OCI-LY7 (cell line): ENCODE measurements at regions not wholly inside any gene's neighbourhood (a gene's known extent, or its start where the extent isn't known, plus 50 kb on each side); places are given as distances from the start of the nearest gene placed in this dataset.

ENCODE experiments used
- BruUV-seq: library from RNA; stranded (reverse); fragments of 400-500 nt; replicated peaks from 2 replicates; lab custom pipeline; 2021; lab: Mats Ljungman, UMichigan
- CTCF ChIA-PET: fragments of 300-600 bp; sonication (Branson Sonifier 250); formaldehyde crosslinking; loops from one replicate; lab custom pipeline; 2022; ENCODE audit warnings: antibody characterized with exemption; ENCODE audit not compliant: unreplicated experiment; lab: Charles Lee
- POLR2A ChIA-PET: fragments of 300-600 bp; sonication (Branson Sonifier 250); formaldehyde crosslinking; loops from one replicate; lab custom pipeline; 2022; ENCODE audit warnings: antibody characterized with exemption; lab: Charles Lee
- DNase-seq: peaks from one replicate; pipeline ENCODE4 v3.0.0-alpha.2; 2015; ENCODE audit warnings: low spot score
- H2AFZ ChIP-seq: fragments of 200-600 bp; sonication (generic), shearing (Covaris generic); 2 replicates; pipeline ENCODE4 v1.6.1; 2014; ENCODE audit warnings: mild to moderate bottlenecking, antibody characterized with exemption, low read length, moderate library complexity
- H3K27ac ChIP-seq: fragments of 200-600 bp; sonication (generic); 2 replicates; pipeline ENCODE4 v1.5.1; 2014; ENCODE audit warnings: mixed run types, low read depth, mild to moderate bottlenecking, moderate library complexity, low read length, inconsistent platforms; ENCODE audit not compliant: poor library complexity, severe bottlenecking
- H3K36me3 ChIP-seq: fragments of 200-600 bp; sonication (generic); 2 replicates; pipeline ENCODE4 v1.6.1; 2014; ENCODE audit warnings: mild to moderate bottlenecking, antibody characterized with exemption, low read length, moderate library complexity, mixed read lengths; ENCODE audit not compliant: insufficient read depth
- H3K4me1 ChIP-seq: fragments of 200-600 bp; sonication (generic); 2 replicates; pipeline ENCODE4 v1.5.1; 2014; ENCODE audit warnings: mild to moderate bottlenecking, low read length; ENCODE audit not compliant: insufficient read depth, poor library complexity, severe bottlenecking
- H3K4me2 ChIP-seq: fragments of 200-600 bp; sonication (generic); 2 replicates; pipeline ENCODE4 v1.6.1; 2014; ENCODE audit warnings: mild to moderate bottlenecking, low read length
- H3K4me3 ChIP-seq: fragments of 200-600 bp; sonication (generic); 2 replicates; pipeline ENCODE4 v1.5.1; 2014; ENCODE audit warnings: mild to moderate bottlenecking, low read depth, low read length; ENCODE audit not compliant: poor library complexity, severe bottlenecking
- H3K79me2 ChIP-seq: fragments of 200-600 bp; sonication (generic); 2 replicates; pipeline ENCODE4 v1.6.1; 2016; ENCODE audit warnings: low read depth, mild to moderate bottlenecking, low read length, moderate library complexity, mixed read lengths; ENCODE audit not compliant: insufficient read depth
- H3K9me2 ChIP-seq: fragments of 200-600 bp; sonication (generic); 2 replicates; pipeline ENCODE4 v1.6.1; 2016; ENCODE audit warnings: mild to moderate bottlenecking, low read length, mixed read lengths; ENCODE audit not compliant: insufficient read depth
- H3K9me3 ChIP-seq: fragments of 200-600 bp; sonication (generic); 2 replicates; pipeline ENCODE4 v1.6.1; 2014; ENCODE audit warnings: mild to moderate bottlenecking, mixed run types, low read length, mixed read lengths
- H4K20me1 ChIP-seq: fragments of 200-600 bp; sonication (generic); 2 replicates; pipeline ENCODE4 v1.6.1; 2014; ENCODE audit warnings: mild to moderate bottlenecking, antibody characterized with exemption, low read length, moderate library complexity, mixed read lengths; ENCODE audit not compliant: insufficient read depth
- EZH2phosphoT487 ChIP-seq: fragments of 200-600 bp; sonication (generic); IDR thresholded peaks from 2 replicates; pipeline ENCODE4 v1.6.1; 2018; ENCODE audit warnings: low read depth, borderline replicate concordance, mild to moderate bottlenecking, mixed run types, antibody characterized with exemption, low read length, moderate library complexity, mixed read lengths
- intact Hi-C: fragments of 100-400 bp; cut with micrococcal nuclease; formaldehyde crosslinking; loops from one replicate; pipeline ENCODE4 v1.10.0; 2022; ENCODE audit not compliant: unreplicated experiment
- TF ChIP-seq, protein P1 (sequence below): fragments of 200-600 bp; sonication (generic); conservative IDR thresholded peaks from 2 replicates; pipeline ENCODE4 v1.5.1; 2014; ENCODE audit warnings: mild to moderate bottlenecking, antibody characterized with exemption, low read length, moderate library complexity, mixed read lengths

DNA sequence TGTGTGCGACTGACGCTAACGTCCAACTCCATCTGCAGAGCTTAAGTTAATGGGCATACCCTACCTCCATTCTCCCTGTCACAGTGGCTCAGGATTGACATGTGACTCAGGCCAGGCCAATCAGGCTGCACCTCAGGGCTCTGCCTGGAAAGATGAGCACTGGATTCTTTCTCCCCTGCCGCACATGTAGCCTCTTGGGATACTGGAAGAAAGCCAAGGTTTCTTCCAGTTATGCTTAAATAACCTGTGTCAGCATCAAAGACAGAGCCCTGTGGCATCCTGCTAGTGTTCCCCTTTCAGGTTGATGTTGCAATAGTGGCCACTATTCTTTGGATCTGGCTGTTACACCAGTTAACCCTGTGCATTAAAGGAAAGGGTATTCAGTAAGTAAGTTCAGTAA, 55.0 kb upstream of the SYT6 start:
- TF ChIP-seq, protein P1, sequence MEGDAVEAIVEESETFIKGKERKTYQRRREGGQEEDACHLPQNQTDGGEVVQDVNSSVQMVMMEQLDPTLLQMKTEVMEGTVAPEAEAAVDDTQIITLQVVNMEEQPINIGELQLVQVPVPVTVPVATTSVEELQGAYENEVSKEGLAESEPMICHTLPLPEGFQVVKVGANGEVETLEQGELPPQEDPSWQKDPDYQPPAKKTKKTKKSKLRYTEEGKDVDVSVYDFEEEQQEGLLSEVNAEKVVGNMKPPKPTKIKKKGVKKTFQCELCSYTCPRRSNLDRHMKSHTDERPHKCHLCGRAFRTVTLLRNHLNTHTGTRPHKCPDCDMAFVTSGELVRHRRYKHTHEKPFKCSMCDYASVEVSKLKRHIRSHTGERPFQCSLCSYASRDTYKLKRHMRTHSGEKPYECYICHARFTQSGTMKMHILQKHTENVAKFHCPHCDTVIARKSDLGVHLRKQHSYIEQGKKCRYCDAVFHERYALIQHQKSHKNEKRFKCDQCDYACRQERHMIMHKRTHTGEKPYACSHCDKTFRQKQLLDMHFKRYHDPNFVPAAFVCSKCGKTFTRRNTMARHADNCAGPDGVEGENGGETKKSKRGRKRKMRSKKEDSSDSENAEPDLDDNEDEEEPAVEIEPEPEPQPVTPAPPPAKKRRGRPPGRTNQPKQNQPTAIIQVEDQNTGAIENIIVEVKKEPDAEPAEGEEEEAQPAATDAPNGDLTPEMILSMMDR = no peak
- TF ChIP-seq EZH2phosphoT487 = no peak
- BruUV-seq = no TSS peak
- no peaks in the 10 kb centered on the region for H3K4me1 ChIP-seq
- DNase-seq = no peak
- no peak overlapping the region for H3K4me2 ChIP-seq
- no peaks in the 10 kb centered on the region for H4K20me1 ChIP-seq
- ChIA-PET CTCF (no interaction called here), POLR2A (no interaction called here)
- H3K9me3 ChIP-seq = no peaks in the 10 kb centered on the region
- H3K4me3 ChIP-seq = no peak overlapping the region
- intact Hi-C loops = no loop called here
- H3K79me2 ChIP-seq = no peaks in the 10 kb centered on the region
- H3K9me2 ChIP-seq = no peaks in the 10 kb centered on the region
- no peaks in the 10 kb centered on the region for H3K36me3 ChIP-seq
- no peak overlapping the region for H3K27ac ChIP-seq
- no peak overlapping the region for H2AFZ ChIP-seq

DNA sequence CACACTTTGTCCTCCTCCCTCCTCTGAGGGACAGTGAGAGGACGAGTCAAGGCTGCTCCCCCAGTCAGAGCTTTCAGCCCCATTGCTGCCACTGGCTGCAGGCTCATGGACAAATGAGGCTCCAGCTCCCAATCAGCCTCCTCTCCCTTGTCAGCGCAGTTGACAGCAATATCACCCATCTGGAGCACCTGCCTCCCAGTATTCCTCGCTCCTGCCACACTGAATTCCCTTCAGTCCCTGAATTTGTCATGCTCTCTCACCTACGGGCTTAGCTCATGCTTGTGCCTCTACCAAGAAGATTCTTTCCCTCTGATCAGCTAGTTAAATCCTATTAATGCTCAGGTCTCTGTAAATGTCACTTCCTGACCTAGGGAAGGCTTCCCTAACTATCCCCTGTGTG, 54.4 kb upstream of the SYT6 start:
- no peaks in the 10 kb centered on the region for H3K36me3 ChIP-seq
- no TSS peak for BruUV-seq
- TF ChIP-seq EZH2phosphoT487 = no peak
- TF ChIP-seq, protein P1 = no peak
- intact Hi-C loops = no loop called here
- POLR2A ChIA-PET = interaction anchor here (0.5 kb wide), 1 partner anchor 162 kb away, joined by 3 read pairs; no protein-coding TSS in a partner anchor
- H3K4me2 ChIP-seq = no peak overlapping the region
- H3K27ac ChIP-seq = no peak overlapping the region
- H3K79me2 ChIP-seq = no peaks in the 10 kb centered on the region
- H3K9me3 ChIP-seq = no peaks in the 10 kb centered on the region
- H3K4me1 ChIP-seq = no peaks in the 10 kb centered on the region
- CTCF ChIA-PET = no interaction called here
- H4K20me1 ChIP-seq = no peaks in the 10 kb centered on the region
- no peaks in the 10 kb centered on the region for H3K9me2 ChIP-seq
- H2AFZ ChIP-seq = no peak overlapping the region
- no peak for DNase-seq
- H3K4me3 ChIP-seq = no peak overlapping the region

DNA sequence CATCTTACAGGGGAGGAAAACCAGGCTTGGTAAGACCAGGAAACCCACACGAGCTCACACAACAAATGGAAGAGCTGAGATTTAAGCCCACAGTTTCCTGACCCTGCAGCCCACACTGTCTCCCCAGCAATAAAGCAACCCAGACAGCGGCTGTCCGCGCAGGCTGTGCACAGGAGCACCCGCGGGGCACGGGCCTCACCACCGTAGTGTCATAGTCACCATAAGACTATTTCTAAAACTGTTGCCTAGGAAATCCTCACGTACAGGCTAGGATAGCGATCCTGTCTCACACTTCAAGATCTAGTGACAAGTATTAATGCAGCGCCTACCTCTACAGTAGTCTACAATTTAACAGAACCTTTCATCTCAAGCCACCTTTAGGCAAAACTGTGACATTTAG, 54.0 kb upstream of the SYT6 start:
- Histone ChIP-seq H3K9me2 (no peaks in the 10 kb centered on the region), H4K20me1 (no peaks in the 10 kb centered on the region), H3K9me3 (no peaks in the 10 kb centered on the region), H3K79me2 (no peaks in the 10 kb centered on the region), H3K4me2 (no peak overlapping the region), H3K4me3 (no peak overlapping the region), H3K36me3 (no peaks in the 10 kb centered on the region), H3K4me1 (no peaks in the 10 kb centered on the region), H2AFZ (no peak overlapping the region), H3K27ac (no peak overlapping the region)
- no TSS peak for BruUV-seq
- TF ChIP-seq EZH2phosphoT487 = no peak
- TF ChIP-seq, protein P1 = no peak
- CTCF ChIA-PET = no interaction called here
- no peak for DNase-seq
- intact Hi-C loops = no loop called here
- POLR2A ChIA-PET = no interaction called here
